ENCODE measurements at regions not wholly inside any gene's neighbourhood (a gene's known extent, or its start where the extent isn't known, plus 50 kb on each side); places are given as distances from the start of the nearest gene placed in this dataset.
A peak's percentile ranks its signal among the peaks of the same experiment; 100 is the strongest.

DNA sequence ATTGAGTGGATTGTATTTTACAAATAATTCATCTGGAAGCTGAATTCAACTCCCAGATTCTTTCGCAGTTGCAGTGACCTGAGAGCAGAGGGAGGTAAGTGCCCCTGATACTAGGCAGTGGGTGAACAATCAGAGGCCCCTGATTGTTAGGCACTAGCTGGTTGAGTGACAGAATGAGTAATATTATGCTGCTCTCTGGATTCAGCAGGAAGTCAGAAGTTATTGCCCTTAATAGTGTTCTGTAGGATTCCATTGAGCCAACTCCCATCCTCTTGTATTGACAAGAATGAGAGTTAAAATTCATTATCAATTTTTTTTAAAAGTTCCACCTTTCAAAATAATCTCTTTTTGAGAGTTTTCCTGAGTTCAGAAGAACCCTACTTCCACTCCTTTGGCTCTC is 301.2 kb downstream of the DTWD2 start:
- no peak for TF ChIP-seq POLR2AphosphoS5 (IDR thresholded peaks at IDR 0.05; ENCODE audit: low read depth, low read length)
- no peak for TF ChIP-seq TAF1 (IDR thresholded peaks at IDR 0.05; ENCODE audit: borderline replicate concordance, low read depth, low read length)
- TF ChIP-seq POLR2A (IDR thresholded peaks at IDR 0.05; ENCODE audit: low read depth, low read length) = no peak
- DNase-seq (ENCODE audit: insufficient read length) (no peak), FAIRE-seq (no peak)

DNA sequence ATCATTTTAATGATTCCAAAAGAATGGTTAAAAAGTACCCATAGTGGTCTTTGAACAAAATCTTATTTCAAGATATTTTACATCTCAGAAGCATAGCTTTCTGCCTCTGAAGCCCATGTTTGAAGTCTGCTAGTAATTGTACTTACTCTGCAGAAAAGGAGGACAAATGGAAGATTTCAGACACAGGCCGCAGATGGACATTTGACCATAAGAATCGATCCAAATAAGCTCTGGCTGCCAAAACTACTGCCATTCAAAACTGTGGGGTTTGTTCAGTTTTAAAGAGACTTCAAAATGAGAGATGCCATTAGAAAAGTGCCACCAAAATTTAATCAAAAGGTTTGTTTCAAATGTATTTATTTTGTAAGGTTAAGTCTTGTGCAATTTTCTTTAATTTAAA is 306.7 kb downstream of the DTWD2 start:
- DNase-seq (ENCODE audit: insufficient read length) = no peak
- no peak for FAIRE-seq
- no peak for TF ChIP-seq POLR2AphosphoS5 (IDR thresholded peaks at IDR 0.05; ENCODE audit: low read depth, low read length)
- no peak for TF ChIP-seq POLR2A (IDR thresholded peaks at IDR 0.05; ENCODE audit: low read depth, low read length)
- no peak for TF ChIP-seq TAF1 (IDR thresholded peaks at IDR 0.05; ENCODE audit: borderline replicate concordance, low read depth, low read length)

DNA sequence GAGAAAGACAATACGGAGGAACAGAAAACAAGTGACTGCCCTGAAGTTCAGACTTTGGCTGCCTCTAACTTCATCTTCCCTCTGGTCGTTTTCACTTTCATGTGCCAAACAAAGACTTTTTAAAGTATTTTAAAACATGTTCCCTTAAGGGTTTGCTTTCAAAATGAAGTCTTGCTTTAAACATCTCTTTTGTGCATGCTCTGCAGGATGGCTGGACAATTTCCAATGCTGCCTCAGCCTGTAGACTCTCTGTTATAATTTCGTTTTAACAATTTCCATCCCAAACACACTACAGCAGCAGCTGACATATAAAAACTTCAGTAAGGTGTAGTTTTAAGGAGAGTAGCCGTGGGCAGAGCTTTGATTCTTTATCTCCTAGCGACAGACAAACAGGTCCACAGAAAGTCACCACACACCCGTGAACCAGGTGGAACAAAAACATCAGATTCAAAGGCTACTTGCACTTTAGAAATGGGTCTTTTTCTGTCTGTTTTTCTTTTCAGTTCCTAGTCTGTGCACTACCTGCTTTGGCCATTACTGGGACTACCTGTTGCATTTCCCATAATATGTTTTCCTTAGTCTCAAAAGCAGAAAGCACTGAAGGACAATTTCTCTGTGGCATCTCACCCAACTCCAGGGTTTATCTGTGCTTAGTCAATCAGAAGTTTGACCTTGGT is 308.9 kb downstream of the DTWD2 start:
- TF ChIP-seq TAF1 (IDR thresholded peaks at IDR 0.05; ENCODE audit: borderline replicate concordance, low read depth, low read length) (no peak), POLR2AphosphoS5 (IDR thresholded peaks at IDR 0.05; ENCODE audit: low read depth, low read length) (no peak), POLR2A (IDR thresholded peaks at IDR 0.05; ENCODE audit: low read depth, low read length) (no peak)
- peak; percentile 33 for FAIRE-seq

DNA sequence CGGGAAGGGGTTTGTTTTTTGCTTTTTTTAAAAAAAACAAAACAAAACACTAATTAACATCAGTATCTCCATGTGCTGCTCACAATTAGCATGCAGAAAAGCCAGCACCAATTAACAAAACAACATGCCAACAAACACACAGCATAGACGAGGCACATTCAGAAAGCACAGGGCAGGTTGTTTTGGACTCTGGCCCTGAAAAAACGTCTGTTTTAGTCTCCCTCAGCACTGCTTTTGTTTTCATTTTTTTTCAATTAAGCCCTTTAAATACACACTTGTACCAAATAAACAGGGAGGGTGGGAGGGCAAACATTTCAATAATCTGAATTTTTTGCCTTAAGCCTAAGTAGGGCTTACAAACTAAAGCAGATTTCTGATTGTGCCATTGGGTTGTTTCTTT is 309.6 kb downstream of the DTWD2 start:
- TF ChIP-seq TAF1 (IDR thresholded peaks at IDR 0.05; ENCODE audit: borderline replicate concordance, low read depth, low read length) (no peak), POLR2AphosphoS5 (IDR thresholded peaks at IDR 0.05; ENCODE audit: low read depth, low read length) (no peak), POLR2A (IDR thresholded peaks at IDR 0.05; ENCODE audit: low read depth, low read length) (no peak)

More for the DNA sequence above, 308.9 kb downstream of the DTWD2 start:
- DNase-seq (ENCODE audit: insufficient read length) = no peak

DNA sequence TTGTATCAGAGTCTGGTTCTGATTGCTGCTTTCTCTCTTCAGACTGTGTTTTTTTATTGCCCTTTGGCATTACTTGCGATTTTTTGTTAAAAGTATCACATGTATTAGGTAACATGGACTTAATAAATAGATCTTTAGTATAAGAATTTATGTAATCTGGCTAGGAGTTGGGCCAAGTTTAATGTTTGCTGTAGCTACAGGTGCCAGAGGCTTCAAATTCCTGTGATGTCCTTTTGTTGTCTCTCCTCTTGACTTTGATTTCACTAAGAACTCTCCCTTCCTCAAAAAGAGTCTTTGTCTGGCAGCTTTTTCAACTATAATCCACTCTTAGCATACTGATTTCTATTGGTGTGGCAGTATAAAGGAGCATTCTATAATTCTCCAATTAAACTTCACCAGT is 313.1 kb downstream of the DTWD2 start:
- FAIRE-seq = no peak
- TF ChIP-seq POLR2AphosphoS5 (IDR thresholded peaks at IDR 0.05; ENCODE audit: low read depth, low read length) (no peak), POLR2A (IDR thresholded peaks at IDR 0.05; ENCODE audit: low read depth, low read length) (no peak), TAF1 (IDR thresholded peaks at IDR 0.05; ENCODE audit: borderline replicate concordance, low read depth, low read length) (no peak)

More for the DNA sequence above, 309.6 kb downstream of the DTWD2 start:
- DNase-seq (ENCODE audit: insufficient read length) (no peak), FAIRE-seq (no peak)

DNA sequence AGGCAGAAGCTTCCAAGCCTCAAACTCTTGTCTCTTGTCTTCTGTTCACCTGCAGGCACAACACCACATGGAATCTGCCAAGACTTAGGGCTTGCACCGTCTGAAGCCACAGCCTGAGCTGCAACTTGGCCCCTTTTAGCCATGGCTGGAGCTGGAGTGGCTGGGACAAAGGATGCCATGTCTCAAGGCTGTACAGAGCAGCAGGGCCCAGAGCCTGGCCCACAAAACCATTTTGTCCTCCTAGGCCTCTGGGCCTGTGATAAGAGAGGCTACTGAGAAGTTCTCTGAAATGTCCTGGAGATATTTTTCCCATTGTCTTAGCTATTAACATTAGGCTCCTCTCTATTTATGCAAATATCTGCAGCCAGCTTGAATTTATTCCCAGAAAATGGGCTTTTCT is 330.8 kb downstream of the DTWD2 start:
- DNase-seq (ENCODE audit: insufficient read length) (no peak), FAIRE-seq (no peak)
- TF ChIP-seq POLR2AphosphoS5 (IDR thresholded peaks at IDR 0.05; ENCODE audit: low read depth, low read length) (no peak), TAF1 (IDR thresholded peaks at IDR 0.05; ENCODE audit: borderline replicate concordance, low read depth, low read length) (no peak), POLR2A (IDR thresholded peaks at IDR 0.05; ENCODE audit: low read depth, low read length) (no peak)

More for the DNA sequence above, 313.1 kb downstream of the DTWD2 start:
- DNase-seq (ENCODE audit: insufficient read length) = no peak

DNA sequence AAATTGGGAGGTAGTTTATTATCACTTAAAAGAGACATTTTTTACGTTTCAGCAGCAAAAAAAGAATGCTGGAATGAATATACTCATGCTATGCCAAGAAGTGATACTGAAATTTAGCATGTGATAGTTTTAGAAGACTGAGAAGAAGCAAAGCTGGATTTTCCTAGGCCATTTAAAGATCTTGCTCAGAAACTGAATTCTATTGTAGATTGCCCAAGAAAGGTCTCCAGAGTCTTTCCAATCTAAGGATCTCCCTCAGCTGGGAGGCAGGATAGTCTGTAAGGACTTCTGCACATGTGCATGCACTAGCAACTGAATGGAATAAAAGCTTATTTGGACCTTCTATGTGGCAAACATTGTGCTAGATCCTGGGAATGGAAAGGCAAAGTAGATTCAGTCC is 334.5 kb downstream of the DTWD2 start:
- no peak for FAIRE-seq
- DNase-seq (ENCODE audit: insufficient read length) = no peak
- TF ChIP-seq POLR2AphosphoS5 (IDR thresholded peaks at IDR 0.05; ENCODE audit: low read depth, low read length) = no peak
- TF ChIP-seq TAF1 (IDR thresholded peaks at IDR 0.05; ENCODE audit: borderline replicate concordance, low read depth, low read length) = no peak
- TF ChIP-seq POLR2A (IDR thresholded peaks at IDR 0.05; ENCODE audit: low read depth, low read length) = no peak

DNA sequence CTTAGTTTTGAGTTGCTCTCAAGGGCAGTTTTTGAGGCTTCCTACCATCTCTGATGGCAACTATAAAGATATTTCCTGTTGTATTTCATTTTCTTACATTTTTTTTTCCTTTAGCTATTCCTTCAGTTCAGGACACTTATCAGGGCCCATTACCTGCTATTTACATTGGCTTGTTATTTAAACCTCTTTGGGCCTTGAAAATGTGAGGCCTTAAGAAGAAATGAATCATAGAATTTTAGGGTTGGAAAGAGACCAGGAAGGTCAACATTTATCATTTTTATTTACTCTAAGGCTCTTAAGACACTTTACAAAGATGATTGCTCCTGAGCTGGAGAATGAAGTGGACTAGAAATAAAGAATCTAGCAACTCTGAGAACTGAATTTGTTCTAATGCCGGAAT is 335.2 kb downstream of the DTWD2 start:
- DNase-seq (ENCODE audit: insufficient read length) (no peak), FAIRE-seq (no peak)
- no peak for TF ChIP-seq POLR2AphosphoS5 (IDR thresholded peaks at IDR 0.05; ENCODE audit: low read depth, low read length)

DNA sequence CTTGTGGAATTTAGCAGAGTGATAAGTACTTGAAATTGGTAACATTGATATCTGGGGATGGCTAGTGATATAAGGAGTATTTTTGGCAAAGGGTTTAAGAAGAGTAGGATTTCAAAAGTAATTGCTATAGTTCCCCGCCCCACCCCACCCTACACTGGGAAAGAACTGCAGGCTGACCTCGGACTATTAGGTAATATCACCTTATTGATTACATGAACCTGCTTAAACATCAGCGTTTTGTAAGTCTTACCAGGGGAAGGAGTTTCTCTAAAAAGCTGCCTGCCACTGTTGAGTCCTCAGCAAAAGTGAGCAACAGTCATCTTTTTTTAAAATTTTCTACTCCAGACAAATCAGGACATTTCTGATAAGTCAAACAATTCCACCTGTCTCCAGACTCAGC is 337.3 kb downstream of the DTWD2 start:
- no peak for DNase-seq (ENCODE audit: insufficient read length)
- no peak for TF ChIP-seq TAF1 (IDR thresholded peaks at IDR 0.05; ENCODE audit: borderline replicate concordance, low read depth, low read length)
- no peak for FAIRE-seq

DNA sequence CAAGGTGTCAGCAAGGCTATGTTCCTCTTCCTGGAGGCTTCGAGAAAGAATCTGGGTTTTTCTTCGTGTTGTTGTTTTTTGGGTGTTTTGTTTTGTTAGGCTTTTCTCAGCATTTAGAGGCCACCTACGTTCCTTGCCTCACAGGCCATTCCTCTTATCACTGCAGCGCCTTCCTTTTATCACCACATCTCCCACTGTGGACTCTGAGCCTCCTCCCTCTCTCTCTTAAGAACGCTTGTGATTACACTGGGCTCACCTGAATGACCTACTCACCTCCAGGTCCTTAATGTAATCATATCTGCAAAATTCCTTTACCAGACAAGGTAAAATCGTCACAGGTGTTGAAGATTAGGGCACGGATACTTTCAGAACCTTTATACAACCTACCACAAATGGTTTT is 340.8 kb downstream of the DTWD2 start:
- no peak for FAIRE-seq
- DNase-seq (ENCODE audit: insufficient read length) = no peak
- TF ChIP-seq TAF1 (IDR thresholded peaks at IDR 0.05; ENCODE audit: borderline replicate concordance, low read depth, low read length) = no peak
- TF ChIP-seq POLR2AphosphoS5 (IDR thresholded peaks at IDR 0.05; ENCODE audit: low read depth, low read length) = no peak
- no peak for TF ChIP-seq POLR2A (IDR thresholded peaks at IDR 0.05; ENCODE audit: low read depth, low read length)

DNA sequence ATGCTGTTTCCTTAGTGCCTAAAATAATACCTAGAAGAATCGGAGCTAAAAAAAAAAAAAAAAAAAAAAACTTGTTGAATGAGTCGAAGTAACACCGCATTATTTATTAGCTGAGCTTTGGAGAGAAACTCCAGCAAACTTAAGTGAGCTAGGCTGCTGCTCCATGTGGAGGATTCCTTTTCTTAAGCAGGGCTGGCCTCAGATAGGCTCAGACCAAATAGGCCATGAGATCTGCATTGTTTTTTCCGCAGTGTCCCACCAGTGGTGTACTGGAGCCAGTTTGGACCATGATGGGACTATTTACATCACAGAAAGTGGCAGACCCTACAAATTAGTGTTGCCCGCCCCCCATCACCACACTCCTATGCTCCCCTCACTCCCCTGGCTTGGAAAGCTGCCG is 341.4 kb downstream of the DTWD2 start:
- no peak for TF ChIP-seq POLR2AphosphoS5 (IDR thresholded peaks at IDR 0.05; ENCODE audit: low read depth, low read length)
- no peak for TF ChIP-seq TAF1 (IDR thresholded peaks at IDR 0.05; ENCODE audit: borderline replicate concordance, low read depth, low read length)
- no peak for TF ChIP-seq POLR2A (IDR thresholded peaks at IDR 0.05; ENCODE audit: low read depth, low read length)
- DNase-seq (ENCODE audit: insufficient read length) (no peak), FAIRE-seq (no peak)

DNA sequence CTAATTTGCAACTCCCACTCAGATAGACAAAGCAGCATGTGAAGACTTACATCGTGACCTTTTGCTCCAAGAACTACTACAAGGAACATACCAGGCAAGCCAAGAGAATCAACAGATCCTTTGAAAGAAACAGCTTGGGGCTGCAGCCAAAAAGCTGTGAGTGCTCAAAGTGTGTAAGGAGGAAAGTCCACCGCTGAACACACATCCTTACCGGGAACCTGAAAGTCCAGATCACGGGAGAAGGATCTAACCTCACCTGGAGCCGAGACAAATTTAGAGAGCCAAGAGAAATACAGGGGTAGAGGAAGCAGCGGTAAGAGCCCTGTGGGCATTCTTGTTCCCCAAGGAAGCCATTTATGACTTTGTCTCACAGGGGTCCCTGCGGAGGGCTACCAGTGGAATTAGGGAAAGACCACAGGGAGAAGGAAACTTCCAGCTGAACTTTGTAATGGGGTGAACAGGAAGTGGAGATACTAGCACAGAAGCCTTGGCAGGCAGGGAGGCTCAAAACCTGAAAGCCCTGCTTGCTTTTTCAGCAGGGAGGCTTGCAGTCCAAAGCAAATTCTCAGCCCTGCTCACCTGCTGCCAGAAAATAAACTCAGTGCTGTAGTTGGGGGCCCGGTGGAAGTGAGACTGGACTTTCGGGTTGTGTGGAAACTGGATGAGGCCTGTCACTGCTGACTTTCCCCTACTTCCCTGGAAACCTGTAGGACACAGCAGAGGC is 350.2 kb downstream of the DTWD2 start:
- FAIRE-seq (no peak), DNase-seq (ENCODE audit: insufficient read length) (no peak)
- no peak for TF ChIP-seq POLR2AphosphoS5 (IDR thresholded peaks at IDR 0.05; ENCODE audit: low read depth, low read length)
- TF ChIP-seq POLR2A (IDR thresholded peaks at IDR 0.05; ENCODE audit: low read depth, low read length) = no peak
- TF ChIP-seq TAF1 (IDR thresholded peaks at IDR 0.05; ENCODE audit: borderline replicate concordance, low read depth, low read length) = no peak

Data from GM12892 (cell line).